ENCODE measurements at regions not wholly inside any gene's neighbourhood (a gene's known extent, or its start where the extent isn't known, plus 50 kb on each side); places are given as distances from the start of the nearest gene placed in this dataset.

- TF ChIP-seq, protein P1, sequence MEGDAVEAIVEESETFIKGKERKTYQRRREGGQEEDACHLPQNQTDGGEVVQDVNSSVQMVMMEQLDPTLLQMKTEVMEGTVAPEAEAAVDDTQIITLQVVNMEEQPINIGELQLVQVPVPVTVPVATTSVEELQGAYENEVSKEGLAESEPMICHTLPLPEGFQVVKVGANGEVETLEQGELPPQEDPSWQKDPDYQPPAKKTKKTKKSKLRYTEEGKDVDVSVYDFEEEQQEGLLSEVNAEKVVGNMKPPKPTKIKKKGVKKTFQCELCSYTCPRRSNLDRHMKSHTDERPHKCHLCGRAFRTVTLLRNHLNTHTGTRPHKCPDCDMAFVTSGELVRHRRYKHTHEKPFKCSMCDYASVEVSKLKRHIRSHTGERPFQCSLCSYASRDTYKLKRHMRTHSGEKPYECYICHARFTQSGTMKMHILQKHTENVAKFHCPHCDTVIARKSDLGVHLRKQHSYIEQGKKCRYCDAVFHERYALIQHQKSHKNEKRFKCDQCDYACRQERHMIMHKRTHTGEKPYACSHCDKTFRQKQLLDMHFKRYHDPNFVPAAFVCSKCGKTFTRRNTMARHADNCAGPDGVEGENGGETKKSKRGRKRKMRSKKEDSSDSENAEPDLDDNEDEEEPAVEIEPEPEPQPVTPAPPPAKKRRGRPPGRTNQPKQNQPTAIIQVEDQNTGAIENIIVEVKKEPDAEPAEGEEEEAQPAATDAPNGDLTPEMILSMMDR (IDR thresholded peaks at IDR 0.05): no peak
- no peak for TF ChIP-seq POLR2A (IDR thresholded peaks at IDR 0.05)
Observed at GRCh38 chr20:52645822-52646221, 326.3 kb upstream of the TSHZ2 start.

Measured in Peyer's patch (tissue), 4 donors.